SIG-M5 treated with dmso at 0.1 percent for 504 hours (cell line): ENCODE measurements at regions not wholly inside any gene's neighbourhood (a gene's known extent, or its start where the extent isn't known, plus 50 kb on each side); places are given as distances from the start of the nearest gene placed in this dataset.

ENCODE experiments used
- DNase-seq: peaks from one replicate; lab custom pipeline; 2025; ENCODE audit not compliant: unreplicated experiment; lab: John Stamatoyannopoulos, UW

- no peak for DNase-seq
Observed at GRCh38 chr11:36711104-36711825, 113.2 kb upstream of the RAG2 start.
